PC-9 (cell line): ENCODE measurements at regions not wholly inside any gene's neighbourhood (a gene's known extent, or its start where the extent isn't known, plus 50 kb on each side); places are given as distances from the start of the nearest gene placed in this dataset.

ENCODE experiments used
- EZH2 ChIP-seq: fragments of 200-600 bp; sonication (generic); IDR thresholded peaks from 2 replicates; pipeline ENCODE4 v1.8.0; 2017; ENCODE audit warnings: antibody characterized with exemption, low read depth
- TF ChIP-seq, protein P1 (sequence below): fragments of 200-600 bp; sonication (generic); conservative IDR thresholded peaks from 2 replicates; pipeline ENCODE4 v1.6.1; 2017; ENCODE audit warnings: mixed run types, antibody characterized with exemption, mild to moderate bottlenecking, moderate library complexity

DNA sequence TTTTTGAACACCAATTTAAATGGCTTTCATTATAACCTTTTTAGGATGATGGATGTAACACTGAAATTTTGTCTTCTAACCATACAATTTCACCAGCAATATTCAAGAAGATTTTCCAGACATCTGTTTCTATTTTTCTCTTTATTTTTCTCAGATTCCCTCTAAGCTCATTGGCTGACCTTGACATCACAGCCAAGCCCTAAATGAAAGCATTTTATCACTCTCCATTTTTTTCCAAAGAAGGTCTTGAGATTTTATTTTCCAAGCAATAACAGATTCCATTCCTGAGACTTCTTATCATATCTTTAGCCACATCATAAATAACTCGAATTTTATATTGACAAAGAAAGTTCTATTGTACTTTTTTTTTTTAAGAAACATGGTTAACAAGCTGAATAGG lies 392.6 kb upstream of the THBS1 start:
- TF ChIP-seq, protein P1, sequence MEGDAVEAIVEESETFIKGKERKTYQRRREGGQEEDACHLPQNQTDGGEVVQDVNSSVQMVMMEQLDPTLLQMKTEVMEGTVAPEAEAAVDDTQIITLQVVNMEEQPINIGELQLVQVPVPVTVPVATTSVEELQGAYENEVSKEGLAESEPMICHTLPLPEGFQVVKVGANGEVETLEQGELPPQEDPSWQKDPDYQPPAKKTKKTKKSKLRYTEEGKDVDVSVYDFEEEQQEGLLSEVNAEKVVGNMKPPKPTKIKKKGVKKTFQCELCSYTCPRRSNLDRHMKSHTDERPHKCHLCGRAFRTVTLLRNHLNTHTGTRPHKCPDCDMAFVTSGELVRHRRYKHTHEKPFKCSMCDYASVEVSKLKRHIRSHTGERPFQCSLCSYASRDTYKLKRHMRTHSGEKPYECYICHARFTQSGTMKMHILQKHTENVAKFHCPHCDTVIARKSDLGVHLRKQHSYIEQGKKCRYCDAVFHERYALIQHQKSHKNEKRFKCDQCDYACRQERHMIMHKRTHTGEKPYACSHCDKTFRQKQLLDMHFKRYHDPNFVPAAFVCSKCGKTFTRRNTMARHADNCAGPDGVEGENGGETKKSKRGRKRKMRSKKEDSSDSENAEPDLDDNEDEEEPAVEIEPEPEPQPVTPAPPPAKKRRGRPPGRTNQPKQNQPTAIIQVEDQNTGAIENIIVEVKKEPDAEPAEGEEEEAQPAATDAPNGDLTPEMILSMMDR, result no peak
- TF ChIP-seq EZH2, result no peak
